ENCODE measurements at regions not wholly inside any gene's neighbourhood (a gene's known extent, or its start where the extent isn't known, plus 50 kb on each side); places are given as distances from the start of the nearest gene placed in this dataset.

DNA sequence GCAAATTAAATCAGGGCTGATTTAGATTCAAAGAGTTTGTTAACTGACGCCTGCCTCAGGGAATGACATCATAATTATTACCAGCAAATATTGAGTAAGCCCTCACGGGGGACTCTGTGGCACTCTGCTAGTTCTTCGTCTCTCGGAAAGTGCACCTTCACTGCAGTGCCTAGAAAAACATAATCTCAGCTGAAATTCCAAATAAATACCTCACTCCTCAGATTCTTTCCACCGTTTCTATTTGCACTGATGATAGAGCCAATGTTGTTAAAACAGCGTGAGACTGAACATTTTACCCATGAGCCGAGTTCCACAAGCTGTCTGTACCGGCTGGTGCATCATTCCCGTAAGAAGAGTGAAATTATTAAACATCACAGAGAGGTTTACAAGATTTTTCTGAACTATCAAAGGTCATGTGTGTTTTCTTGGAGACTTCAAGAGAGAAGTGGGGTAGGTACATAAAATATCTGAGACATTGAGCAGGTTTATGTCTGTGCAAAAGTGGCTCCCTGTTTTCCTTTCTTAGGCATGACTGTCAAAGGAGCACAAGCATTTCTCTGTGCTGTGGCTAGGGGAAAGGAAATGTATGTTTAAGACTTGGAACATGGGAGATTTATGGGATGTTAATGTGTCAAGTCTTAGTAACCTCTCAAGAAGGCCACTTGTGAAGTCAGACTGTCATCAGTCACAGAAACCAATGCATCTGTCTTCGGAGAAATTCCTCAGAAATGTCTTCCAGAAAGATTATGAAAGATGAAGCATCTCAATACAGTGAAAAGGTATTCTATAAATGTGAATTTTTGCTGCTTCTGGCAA is 119.6 kb downstream of the CBLL2 start:
- Histone ChIP-seq H3K36me3 (ENCODE audit: control insufficient read depth, insufficient read depth, low read length) (no peaks in the 10 kb centered on the region), H3K9me3 (ENCODE audit: control insufficient read depth, insufficient read depth, low read length) (no peaks in the 10 kb centered on the region), H3K27me3 (ENCODE audit: control insufficient read depth, insufficient read depth, low read length) (no peaks in the 10 kb centered on the region; the same call in 1 of the 2 replicates), H3K4me3 (ENCODE audit: low read depth, low read length) (no peak overlapping the region), H3K4me1 (ENCODE audit: control insufficient read depth, insufficient read depth, low read length) (peaks cover 8% of the 10 kb centered on the region), H3K27ac (ENCODE audit: low read depth, low read length) (no peak overlapping the region), H3K9ac (ENCODE audit: low read depth, low read length) (no peak overlapping the region)

DNA sequence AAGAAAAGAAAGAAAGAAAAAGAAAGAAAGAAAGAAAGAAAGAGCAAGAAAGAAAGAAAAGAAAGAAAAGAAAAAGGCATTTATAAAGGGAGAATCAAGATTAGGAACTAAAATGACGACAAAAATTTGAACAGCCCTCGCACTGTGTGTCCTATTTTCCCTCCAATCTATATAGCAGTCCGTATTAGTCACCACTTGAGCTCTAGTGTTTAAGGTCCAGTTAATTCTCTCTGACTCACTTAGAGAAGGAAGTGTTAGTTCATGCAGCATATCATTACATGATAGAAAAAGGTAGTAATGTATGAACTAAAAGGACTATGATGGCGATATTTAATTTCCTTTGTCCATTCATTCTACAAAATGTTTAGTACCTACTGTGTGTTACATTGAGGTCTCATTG is 122.7 kb downstream of the CBLL2 start:
- no peaks in the 10 kb centered on the region; the same call in 1 of the 2 replicates for H3K27me3 ChIP-seq (ENCODE audit: control insufficient read depth, insufficient read depth, low read length)
- no peaks in the 10 kb centered on the region for H3K4me1 ChIP-seq (ENCODE audit: control insufficient read depth, insufficient read depth, low read length)
- H3K9ac ChIP-seq (ENCODE audit: low read depth, low read length), result no peak overlapping the region
- H3K27ac ChIP-seq (ENCODE audit: low read depth, low read length), result no peak overlapping the region
- H3K9me3 ChIP-seq (ENCODE audit: control insufficient read depth, insufficient read depth, low read length), result no peaks in the 10 kb centered on the region
- no peaks in the 10 kb centered on the region for H3K36me3 ChIP-seq (ENCODE audit: control insufficient read depth, insufficient read depth, low read length)
- H3K4me3 ChIP-seq (ENCODE audit: low read depth, low read length), result no peak overlapping the region

DNA sequence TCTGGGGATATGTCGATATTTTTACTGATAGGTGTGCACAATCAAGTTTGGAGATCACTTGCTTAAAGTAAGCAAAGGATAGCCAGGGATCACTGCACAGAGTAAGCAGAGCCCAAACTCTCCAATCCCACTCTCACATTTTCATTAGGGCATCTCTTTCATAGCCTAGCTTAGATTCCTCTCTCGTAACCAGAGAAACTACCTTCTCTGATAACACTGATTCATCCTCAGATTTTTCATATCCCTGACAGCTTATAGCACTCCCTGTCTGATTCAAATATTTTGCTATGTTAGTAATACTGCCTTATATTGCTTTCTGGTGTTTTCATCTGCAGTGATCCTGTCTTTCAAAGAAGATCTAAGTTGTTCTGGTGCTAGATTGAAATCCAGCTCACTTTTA is 123.7 kb downstream of the CBLL2 start:
- Histone ChIP-seq H3K9me3 (ENCODE audit: control insufficient read depth, insufficient read depth, low read length) (no peaks in the 10 kb centered on the region), H3K4me3 (ENCODE audit: low read depth, low read length) (no peak overlapping the region), H3K27me3 (ENCODE audit: control insufficient read depth, insufficient read depth, low read length) (no peaks in the 10 kb centered on the region), H3K27ac (ENCODE audit: low read depth, low read length) (no peak overlapping the region), H3K9ac (ENCODE audit: low read depth, low read length) (no peak overlapping the region), H3K4me1 (ENCODE audit: control insufficient read depth, insufficient read depth, low read length) (no peaks in the 10 kb centered on the region), H3K36me3 (ENCODE audit: control insufficient read depth, insufficient read depth, low read length) (no peaks in the 10 kb centered on the region)

DNA sequence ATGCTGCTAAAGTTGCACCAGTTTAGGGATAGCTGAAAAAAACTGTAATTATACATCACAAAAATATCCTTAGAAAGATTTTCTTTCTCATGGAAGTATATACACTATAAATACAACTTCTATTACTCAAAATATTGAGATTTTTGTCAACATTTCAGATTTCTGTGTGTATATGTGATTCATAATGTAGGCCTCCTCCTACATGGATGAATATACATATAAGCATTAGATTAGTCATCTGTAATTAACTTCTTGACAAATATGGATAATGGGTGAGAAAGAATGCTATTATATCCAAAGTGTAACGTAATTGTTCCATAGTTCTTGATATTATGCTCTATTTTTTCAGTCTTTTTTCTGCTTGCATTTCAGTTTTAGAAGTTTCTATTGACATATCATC is 124.9 kb downstream of the CBLL2 start:
- H3K9ac ChIP-seq (ENCODE audit: low read depth, low read length), result no peak overlapping the region
- H3K4me1 ChIP-seq (ENCODE audit: control insufficient read depth, insufficient read depth, low read length), result no peaks in the 10 kb centered on the region
- H3K4me3 ChIP-seq (ENCODE audit: low read depth, low read length), result no peak overlapping the region
- H3K9me3 ChIP-seq (ENCODE audit: control insufficient read depth, insufficient read depth, low read length), result no peaks in the 10 kb centered on the region
- H3K36me3 ChIP-seq (ENCODE audit: control insufficient read depth, insufficient read depth, low read length), result no peaks in the 10 kb centered on the region
- no peak overlapping the region for H3K27ac ChIP-seq (ENCODE audit: low read depth, low read length)
- H3K27me3 ChIP-seq (ENCODE audit: control insufficient read depth, insufficient read depth, low read length), result no peaks in the 10 kb centered on the region

- Histone ChIP-seq H3K27me3 (ENCODE audit: control insufficient read depth, insufficient read depth, low read length) (no peaks in the 10 kb centered on the region), H3K4me3 (ENCODE audit: low read depth, low read length) (no peak overlapping the region), H3K9ac (ENCODE audit: low read depth, low read length) (no peak overlapping the region), H3K36me3 (ENCODE audit: control insufficient read depth, insufficient read depth, low read length) (no peaks in the 10 kb centered on the region), H3K27ac (ENCODE audit: low read depth, low read length) (no peak overlapping the region), H3K9me3 (ENCODE audit: control insufficient read depth, insufficient read depth, low read length) (no peaks in the 10 kb centered on the region), H3K4me1 (ENCODE audit: control insufficient read depth, insufficient read depth, low read length) (no peaks in the 10 kb centered on the region)
Measured at GRCh38 chrX:22399437-22400192, 126.9 kb downstream of the CBLL2 start.

DNA sequence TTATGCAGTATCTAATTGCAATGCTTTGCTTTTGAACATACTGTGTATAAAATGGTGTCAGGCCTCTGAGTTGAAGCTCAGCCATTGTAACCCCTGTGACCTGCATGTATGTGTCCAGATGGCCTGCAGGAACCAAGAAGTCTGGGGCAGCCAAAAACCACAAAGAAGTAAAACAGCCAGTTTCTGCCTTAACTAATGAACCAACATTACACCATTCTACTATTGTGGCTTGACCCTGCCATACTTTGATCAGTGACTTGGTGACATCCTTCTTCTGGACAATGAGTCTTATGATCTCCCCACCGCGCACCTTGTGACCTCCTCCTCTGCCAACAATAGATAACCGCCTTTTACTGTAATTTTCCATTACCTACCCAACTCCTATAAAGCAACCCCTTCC is 131.6 kb downstream of the CBLL2 start:
- no peak overlapping the region for H3K4me3 ChIP-seq (ENCODE audit: low read depth, low read length)
- H3K4me1 ChIP-seq (ENCODE audit: control insufficient read depth, insufficient read depth, low read length), result no peaks in the 10 kb centered on the region
- no peaks in the 10 kb centered on the region for H3K9me3 ChIP-seq (ENCODE audit: control insufficient read depth, insufficient read depth, low read length)
- no peak overlapping the region for H3K9ac ChIP-seq (ENCODE audit: low read depth, low read length)
- H3K27me3 ChIP-seq (ENCODE audit: control insufficient read depth, insufficient read depth, low read length), result peaks cover 3% of the 10 kb centered on the region; the same call in 1 of the 2 replicates
- no peak overlapping the region for H3K27ac ChIP-seq (ENCODE audit: low read depth, low read length)
- no peaks in the 10 kb centered on the region for H3K36me3 ChIP-seq (ENCODE audit: control insufficient read depth, insufficient read depth, low read length)

DNA sequence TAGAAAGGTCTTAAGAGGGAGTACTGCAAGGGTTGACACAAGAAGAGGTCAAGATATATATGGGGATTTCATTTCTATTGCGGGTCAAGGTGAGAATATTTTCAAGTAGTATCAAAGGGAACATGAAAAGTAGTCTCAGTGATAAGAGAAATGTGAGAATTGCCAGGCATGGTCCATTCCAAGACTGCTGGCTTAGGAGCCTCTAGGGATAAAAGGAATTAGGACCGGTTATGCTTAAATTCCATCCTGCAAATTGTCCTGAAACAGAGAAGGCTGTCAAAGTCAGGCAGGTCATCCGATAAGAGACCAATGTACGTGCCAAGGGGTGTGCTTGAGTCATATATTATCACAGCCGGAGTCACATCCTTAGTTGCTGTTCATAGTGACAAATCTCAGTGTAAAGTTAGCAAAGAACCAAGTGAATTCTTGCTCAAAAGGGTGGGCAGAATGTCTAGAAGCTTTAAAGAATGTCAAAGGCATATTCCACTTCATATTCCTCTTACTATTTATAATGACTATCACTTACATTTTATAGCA is 133.6 kb downstream of the CBLL2 start:
- no peaks in the 10 kb centered on the region for H3K4me1 ChIP-seq (ENCODE audit: control insufficient read depth, insufficient read depth, low read length)
- H3K27ac ChIP-seq (ENCODE audit: low read depth, low read length), result no peak overlapping the region
- H3K36me3 ChIP-seq (ENCODE audit: control insufficient read depth, insufficient read depth, low read length), result no peaks in the 10 kb centered on the region
- no peaks in the 10 kb centered on the region for H3K9me3 ChIP-seq (ENCODE audit: control insufficient read depth, insufficient read depth, low read length)
- H3K4me3 ChIP-seq (ENCODE audit: low read depth, low read length), result no peak overlapping the region
- H3K9ac ChIP-seq (ENCODE audit: low read depth, low read length), result no peak overlapping the region
- H3K27me3 ChIP-seq (ENCODE audit: control insufficient read depth, insufficient read depth, low read length), result peaks cover 3% of the 10 kb centered on the region; the same call in 1 of the 2 replicates

- no peaks in the 10 kb centered on the region for H3K4me1 ChIP-seq (ENCODE audit: control insufficient read depth, insufficient read depth, low read length)
- no peaks in the 10 kb centered on the region for H3K9me3 ChIP-seq (ENCODE audit: control insufficient read depth, insufficient read depth, low read length)
- H3K36me3 ChIP-seq (ENCODE audit: control insufficient read depth, insufficient read depth, low read length), result no peaks in the 10 kb centered on the region
- H3K27me3 ChIP-seq (ENCODE audit: control insufficient read depth, insufficient read depth, low read length), result peaks cover 3% of the 10 kb centered on the region; the same call in 1 of the 2 replicates
- no peak overlapping the region for H3K27ac ChIP-seq (ENCODE audit: low read depth, low read length)
- no peak overlapping the region for H3K4me3 ChIP-seq (ENCODE audit: low read depth, low read length)
- H3K9ac ChIP-seq (ENCODE audit: low read depth, low read length), result no peak overlapping the region
Measured at GRCh38 chrX:22409418-22409817, 136.7 kb downstream of the CBLL2 start.

DNA sequence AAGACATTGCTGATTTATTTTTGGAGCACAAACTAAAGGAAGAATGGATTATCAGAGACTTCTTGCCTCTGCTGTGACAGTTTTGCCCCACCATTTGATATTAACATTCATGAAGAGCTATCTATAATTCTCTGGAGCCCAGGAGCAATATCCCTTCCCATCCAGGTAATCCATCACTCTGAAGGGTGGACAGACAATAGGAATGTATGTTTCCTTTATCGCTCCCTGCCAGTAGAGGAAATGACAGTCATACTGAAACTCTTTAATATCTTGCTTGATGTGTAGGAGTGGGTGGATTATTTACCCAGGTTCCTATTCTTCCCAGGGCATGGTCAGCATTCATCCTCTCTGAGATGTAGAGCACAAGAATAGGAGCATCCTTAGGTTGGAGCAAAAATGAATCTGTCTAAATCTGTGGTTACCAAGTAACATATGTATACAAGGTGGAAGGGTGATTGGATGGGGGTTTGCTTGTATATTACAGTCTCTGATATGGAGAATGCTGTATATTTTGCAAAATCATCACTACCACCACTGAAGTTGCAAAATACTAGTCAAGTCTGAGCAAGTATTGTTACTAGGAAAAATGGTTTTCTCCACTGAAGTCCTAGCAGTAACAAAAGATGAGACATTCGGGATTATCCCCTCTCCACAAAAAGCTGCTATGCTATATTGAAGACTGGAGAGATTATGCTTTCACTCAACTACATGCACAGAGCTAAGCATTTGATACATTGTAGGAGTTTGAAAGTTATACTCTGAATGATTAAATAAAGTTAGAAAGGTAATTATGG is 151.6 kb downstream of the CBLL2 start:
- H3K36me3 ChIP-seq (ENCODE audit: control insufficient read depth, insufficient read depth, low read length), result no peaks in the 10 kb centered on the region
- no peaks in the 10 kb centered on the region for H3K9me3 ChIP-seq (ENCODE audit: control insufficient read depth, insufficient read depth, low read length)
- peaks cover 4% of the 10 kb centered on the region; the same call in 1 of the 2 replicates for H3K27me3 ChIP-seq (ENCODE audit: control insufficient read depth, insufficient read depth, low read length)
- peaks cover 12% of the 10 kb centered on the region for H3K4me1 ChIP-seq (ENCODE audit: control insufficient read depth, insufficient read depth, low read length)
- H3K4me3 ChIP-seq (ENCODE audit: low read depth, low read length), result no peak overlapping the region
- no peak overlapping the region for H3K27ac ChIP-seq (ENCODE audit: low read depth, low read length)
- H3K9ac ChIP-seq (ENCODE audit: low read depth, low read length), result no peak overlapping the region

GRCh38 chrX:22424919-22425318 is 152.2 kb downstream of the CBLL2 start:
- peaks cover 4% of the 10 kb centered on the region; the same call in 1 of the 2 replicates for H3K27me3 ChIP-seq (ENCODE audit: control insufficient read depth, insufficient read depth, low read length)
- H3K9ac ChIP-seq (ENCODE audit: low read depth, low read length), result no peak overlapping the region
- no peaks in the 10 kb centered on the region for H3K36me3 ChIP-seq (ENCODE audit: control insufficient read depth, insufficient read depth, low read length)
- H3K4me1 ChIP-seq (ENCODE audit: control insufficient read depth, insufficient read depth, low read length), result peaks cover 6% of the 10 kb centered on the region
- no peaks in the 10 kb centered on the region for H3K9me3 ChIP-seq (ENCODE audit: control insufficient read depth, insufficient read depth, low read length)
- H3K27ac ChIP-seq (ENCODE audit: low read depth, low read length), result no peak overlapping the region
- H3K4me3 ChIP-seq (ENCODE audit: low read depth, low read length), result no peak overlapping the region

Measured in HUES48 (cell line).